WTC11 (cell line): ENCODE measurements at regions not wholly inside any gene's neighbourhood (a gene's known extent, or its start where the extent isn't known, plus 50 kb on each side); places are given as distances from the start of the nearest gene placed in this dataset.
"Not testable (repeated sequence)": the region's sequence is repeated elsewhere in the genome, so short reads cannot be mapped to it uniquely, and the experiment has no call there.

Experiments used
- ATAC-seq: fragments of 200-7000 bp; cut with Tn5 transposase; 2 replicates; pipeline ENCODE4 v1.10.0; 2021; ENCODE audit warnings: mild to moderate bottlenecking, moderate library complexity
- CTCF ChIA-PET: fragments of 300-600 bp; sonication (Branson Sonifier 250); formaldehyde crosslinking; loops from one replicate; lab custom pipeline; 2021; ENCODE audit warnings: antibody characterized with exemption; lab: Charles Lee
- POLR2A ChIA-PET: fragments of 350-600 bp; sonication (Branson Sonifier 250); formaldehyde crosslinking; loops from one replicate; lab custom pipeline; 2021; ENCODE audit warnings: antibody characterized with exemption; lab: Charles Lee
- DNase-seq: peaks from one replicate; pipeline ENCODE4 v3.0.0; 2021; ENCODE audit warnings: low spot score
- H3K27ac Mint-ChIP-seq: 2 replicates; pipeline ENCODE4 v1.8.0; 2021; ENCODE audit warnings: mixed read lengths
- H3K27me3 Mint-ChIP-seq: 2 replicates; pipeline ENCODE4 v1.8.0; 2021; ENCODE audit warnings: low read depth, mild to moderate bottlenecking, moderate library complexity, mixed read lengths
- H3K36me3 Mint-ChIP-seq: 2 replicates; pipeline ENCODE4 v1.8.0; 2021; ENCODE audit warnings: mixed read lengths
- H3K4me1 Mint-ChIP-seq: 2 replicates; pipeline ENCODE4 v1.8.0; 2022; ENCODE audit warnings: mixed read lengths
- H3K4me3 Mint-ChIP-seq: 2 replicates; pipeline ENCODE4 v1.8.0; 2021; ENCODE audit warnings: mild to moderate bottlenecking, moderate library complexity, mixed read lengths
- H3K9me3 Mint-ChIP-seq: 2 replicates; pipeline ENCODE4 v1.8.0; 2021; ENCODE audit warnings: mixed read lengths
- GABPB1 ChIP-seq: sonication (generic); formaldehyde crosslinking; IDR thresholded peaks from 2 replicates; pipeline ENCODE4 v1.8.1; 2023; ENCODE audit warnings: mild to moderate bottlenecking, missing genetic modification reagents
- JUN ChIP-seq: sonication (generic); formaldehyde crosslinking; IDR thresholded peaks from 2 replicates; pipeline ENCODE4 v1.8.0; 2023; ENCODE audit warnings: mild to moderate bottlenecking, missing genetic modification reagents
- NFYB ChIP-seq: sonication (generic); formaldehyde crosslinking; conservative IDR thresholded peaks from 2 replicates; pipeline ENCODE4 v1.8.0; 2022; ENCODE audit warnings: low read depth, missing genetic modification reagents
- OVOL2 ChIP-seq: fragments of 250-450 bp; sonication (Bioruptor Pico); IDR thresholded peaks from 2 replicates; pipeline ENCODE4 v1.9.0; 2021; ENCODE audit warnings: mild to moderate bottlenecking, borderline replicate concordance
- TEAD1 ChIP-seq: sonication (generic); formaldehyde crosslinking; IDR thresholded peaks from 2 replicates; pipeline ENCODE4 v1.8.0; 2022; ENCODE audit warnings: mild to moderate bottlenecking, missing genetic modification reagents
- TEAD4 ChIP-seq: sonication (generic); formaldehyde crosslinking; IDR thresholded peaks from 2 replicates; pipeline ENCODE4 v1.8.0; 2022; ENCODE audit warnings: mild to moderate bottlenecking, missing genetic modification reagents
- ZNF423 ChIP-seq: fragments of 250-450 bp; sonication (Bioruptor Pico); IDR thresholded peaks from 2 replicates; pipeline ENCODE4 v2.1.2; 2022; ENCODE audit warnings: mild to moderate bottlenecking, moderate library complexity
- TF ChIP-seq, protein P1 (sequence below): sonication (generic); formaldehyde crosslinking; IDR thresholded peaks from 2 replicates; pipeline ENCODE4 v1.8.1; 2022; ENCODE audit warnings: low read depth, mild to moderate bottlenecking, moderate library complexity, missing genetic modification reagents, borderline replicate concordance
- TF ChIP-seq, protein P2 (sequence below): sonication (generic); formaldehyde crosslinking; IDR thresholded peaks from 2 replicates; pipeline ENCODE4 v1.8.0; 2022; ENCODE audit warnings: mild to moderate bottlenecking, missing genetic modification reagents
- TF ChIP-seq, protein P3 (sequence below): sonication (generic); formaldehyde crosslinking; IDR thresholded peaks from 2 replicates; pipeline ENCODE4 v1.8.1; 2023; ENCODE audit warnings: mild to moderate bottlenecking, missing genetic modification reagents
- TF ChIP-seq, protein P4 (sequence below): sonication (generic); formaldehyde crosslinking; IDR thresholded peaks from 2 replicates; pipeline ENCODE4 v1.8.1; 2022; ENCODE audit warnings: missing genetic modification reagents, borderline replicate concordance
- TF ChIP-seq, protein P5 (sequence below): sonication (generic); formaldehyde crosslinking; IDR thresholded peaks from 2 replicates; pipeline ENCODE4 v1.8.1; 2023; ENCODE audit warnings: mild to moderate bottlenecking, missing genetic modification reagents, moderate library complexity
- TF ChIP-seq, protein P6 (sequence below): sonication (generic); formaldehyde crosslinking; IDR thresholded peaks from 2 replicates; pipeline ENCODE4 v1.8.0; 2023; ENCODE audit warnings: missing genetic modification reagents
- TF ChIP-seq, protein P7 (sequence below): sonication (generic); formaldehyde crosslinking; IDR thresholded peaks from 2 replicates; pipeline ENCODE4 v1.8.1; 2023; ENCODE audit warnings: mild to moderate bottlenecking, moderate library complexity, missing genetic modification reagents
- TF ChIP-seq, protein P8 (sequence below): sonication (generic); formaldehyde crosslinking; IDR thresholded peaks from 2 replicates; pipeline ENCODE4 v1.8.0; 2023; ENCODE audit warnings: missing genetic modification reagents, mild to moderate bottlenecking, borderline replicate concordance

DNA sequence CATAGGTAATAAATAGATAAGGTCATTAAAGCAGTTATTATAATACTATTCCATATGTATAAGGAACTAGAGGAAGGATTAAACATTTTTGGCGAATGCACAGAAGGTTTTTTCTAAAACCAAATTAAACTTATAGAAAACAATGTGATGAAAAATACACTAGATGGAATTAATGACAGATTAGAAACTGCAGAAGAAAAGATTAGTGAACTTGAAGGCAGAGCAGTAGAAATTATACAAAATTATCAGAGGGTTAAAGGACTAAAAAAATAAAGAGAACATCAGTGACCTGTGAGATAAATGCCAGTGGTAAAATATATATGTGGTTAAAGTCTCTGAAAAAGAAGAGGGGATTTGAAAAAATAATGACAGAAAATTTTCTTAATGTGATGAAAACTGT, 74.0 kb downstream of the IGLL5 start (continued):
- TF ChIP-seq, protein P1, sequence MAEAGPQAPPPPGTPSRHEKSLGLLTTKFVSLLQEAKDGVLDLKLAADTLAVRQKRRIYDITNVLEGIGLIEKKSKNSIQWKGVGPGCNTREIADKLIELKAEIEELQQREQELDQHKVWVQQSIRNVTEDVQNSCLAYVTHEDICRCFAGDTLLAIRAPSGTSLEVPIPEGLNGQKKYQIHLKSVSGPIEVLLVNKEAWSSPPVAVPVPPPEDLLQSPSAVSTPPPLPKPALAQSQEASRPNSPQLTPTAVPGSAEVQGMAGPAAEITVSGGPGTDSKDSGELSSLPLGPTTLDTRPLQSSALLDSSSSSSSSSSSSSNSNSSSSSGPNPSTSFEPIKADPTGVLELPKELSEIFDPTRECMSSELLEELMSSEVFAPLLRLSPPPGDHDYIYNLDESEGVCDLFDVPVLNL (CRISPR knock-in tag), result no peak

DNA sequence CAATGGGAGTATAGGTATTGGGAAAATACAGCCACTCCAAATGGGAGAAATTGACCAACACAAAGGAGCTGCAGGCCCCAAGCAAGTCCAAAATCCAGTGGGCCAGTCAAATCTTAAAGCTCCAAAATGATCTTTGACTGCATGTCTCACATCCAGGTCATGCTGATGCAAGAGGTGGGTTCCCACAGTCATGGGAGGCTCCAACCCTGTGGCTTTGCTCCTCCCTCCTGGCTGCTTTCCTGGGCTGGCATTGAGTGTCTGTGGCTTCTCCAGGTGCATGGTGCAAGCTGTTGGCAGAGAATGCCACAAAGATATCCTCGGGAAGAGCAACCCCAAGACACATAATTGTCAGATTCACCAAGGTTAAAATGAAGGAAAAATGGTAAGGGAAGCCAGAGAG, 80.8 kb downstream of the IGLL5 start:
- peaks cover 83% of the 10 kb centered on the region for H3K27me3 Mint-ChIP-seq
- H3K9me3 Mint-ChIP-seq, result peaks cover 22% of the 10 kb centered on the region
- DNase-seq (no peak), ATAC-seq (no peak)
- ChIA-PET CTCF (interaction anchor here (1.0 kb wide), 1 partner anchor 9 kb away, joined by 3 read pairs; no protein-coding TSS in a partner anchor), POLR2A (no interaction called here)
- H3K27ac Mint-ChIP-seq, result no peak overlapping the region
- no peaks in the 10 kb centered on the region for H3K4me1 Mint-ChIP-seq
- H3K36me3 Mint-ChIP-seq, result no peaks in the 10 kb centered on the region
- H3K4me3 Mint-ChIP-seq, result no peak overlapping the region
- no peak for TF ChIP-seq ZNF423
- TF ChIP-seq, all 79 proteins: peak for 0

DNA sequence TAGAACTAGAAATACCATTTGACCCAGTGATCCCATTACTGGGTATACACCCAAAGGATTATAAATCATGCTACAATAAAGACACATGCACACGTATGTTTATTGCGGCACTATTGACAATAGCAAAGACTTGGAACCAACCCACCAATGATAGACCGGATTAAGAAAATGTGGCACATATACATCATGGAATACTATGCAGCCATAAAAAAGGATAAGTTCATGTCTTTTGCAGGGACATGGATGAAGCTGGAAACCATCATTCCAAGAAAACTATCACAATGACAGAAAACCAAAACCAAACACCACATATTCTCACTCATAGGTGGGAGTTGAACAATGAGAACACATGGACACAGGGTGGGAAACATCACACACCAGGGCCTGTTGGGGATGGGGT, 85.0 kb downstream of the IGLL5 start:
- peaks cover 88% of the 10 kb centered on the region for H3K27me3 Mint-ChIP-seq
- POLR2A ChIA-PET, DNase-seq, H3K36me3 Mint-ChIP-seq, H3K4me1 Mint-ChIP-seq, ATAC-seq, H3K27ac Mint-ChIP-seq, H3K4me3 Mint-ChIP-seq: not testable (repeated sequence)
- peaks cover 19% of the 10 kb centered on the region for H3K9me3 Mint-ChIP-seq
- CTCF ChIA-PET, result interaction anchor here (0.6 to 2.7 kb wide), 3 partner anchors 13 to 29 kb away, joined by 3 to 17 read pairs (median 3); no protein-coding TSS in a partner anchor

DNA sequence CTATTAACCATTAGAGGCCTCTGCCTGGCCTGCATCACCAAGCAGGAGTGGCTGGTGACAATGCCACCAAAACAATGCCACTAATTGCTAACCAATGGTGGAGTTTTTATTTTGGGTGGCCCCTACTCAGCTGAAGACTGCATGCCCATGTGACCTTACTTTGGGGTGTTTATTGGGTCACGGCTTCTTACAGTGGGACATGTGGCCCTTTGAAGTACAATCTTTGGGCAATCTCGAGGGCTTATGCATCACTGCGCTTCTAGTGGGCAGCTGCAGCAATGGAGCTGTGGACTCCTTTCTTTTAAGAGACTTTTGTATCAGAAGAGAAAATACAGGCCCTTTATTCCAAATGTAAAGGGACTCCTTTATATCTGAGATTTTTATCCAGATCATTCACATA, 85.7 kb downstream of the IGLL5 start:
- CTCF ChIA-PET, result interaction anchor here (0.5 to 2.7 kb wide), 5 partner anchors 14 to 161 kb away, joined by 3 to 17 read pairs (median 3); no protein-coding TSS in a partner anchor
- no peak for DNase-seq
- no peak overlapping the region for H3K27ac Mint-ChIP-seq
- no peak for TF ChIP-seq OVOL2 (CRISPR knock-in tag)
- TF ChIP-seq, protein P2, sequence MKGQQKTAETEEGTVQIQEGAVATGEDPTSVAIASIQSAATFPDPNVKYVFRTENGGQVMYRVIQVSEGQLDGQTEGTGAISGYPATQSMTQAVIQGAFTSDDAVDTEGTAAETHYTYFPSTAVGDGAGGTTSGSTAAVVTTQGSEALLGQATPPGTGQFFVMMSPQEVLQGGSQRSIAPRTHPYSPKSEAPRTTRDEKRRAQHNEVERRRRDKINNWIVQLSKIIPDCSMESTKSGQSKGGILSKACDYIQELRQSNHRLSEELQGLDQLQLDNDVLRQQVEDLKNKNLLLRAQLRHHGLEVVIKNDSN (CRISPR knock-in tag), result no peak
- TF ChIP-seq TEAD1 (CRISPR knock-in tag), result no peak
- no peak for TF ChIP-seq JUN (CRISPR knock-in tag)
- TF ChIP-seq, protein P3, sequence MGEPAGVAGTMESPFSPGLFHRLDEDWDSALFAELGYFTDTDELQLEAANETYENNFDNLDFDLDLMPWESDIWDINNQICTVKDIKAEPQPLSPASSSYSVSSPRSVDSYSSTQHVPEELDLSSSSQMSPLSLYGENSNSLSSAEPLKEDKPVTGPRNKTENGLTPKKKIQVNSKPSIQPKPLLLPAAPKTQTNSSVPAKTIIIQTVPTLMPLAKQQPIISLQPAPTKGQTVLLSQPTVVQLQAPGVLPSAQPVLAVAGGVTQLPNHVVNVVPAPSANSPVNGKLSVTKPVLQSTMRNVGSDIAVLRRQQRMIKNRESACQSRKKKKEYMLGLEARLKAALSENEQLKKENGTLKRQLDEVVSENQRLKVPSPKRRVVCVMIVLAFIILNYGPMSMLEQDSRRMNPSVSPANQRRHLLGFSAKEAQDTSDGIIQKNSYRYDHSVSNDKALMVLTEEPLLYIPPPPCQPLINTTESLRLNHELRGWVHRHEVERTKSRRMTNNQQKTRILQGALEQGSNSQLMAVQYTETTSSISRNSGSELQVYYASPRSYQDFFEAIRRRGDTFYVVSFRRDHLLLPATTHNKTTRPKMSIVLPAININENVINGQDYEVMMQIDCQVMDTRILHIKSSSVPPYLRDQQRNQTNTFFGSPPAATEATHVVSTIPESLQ (CRISPR knock-in tag), result no peak
- TF ChIP-seq TEAD4, result no peak
- TF ChIP-seq NFYB (CRISPR knock-in tag), result no peak
- TF ChIP-seq, protein P4, sequence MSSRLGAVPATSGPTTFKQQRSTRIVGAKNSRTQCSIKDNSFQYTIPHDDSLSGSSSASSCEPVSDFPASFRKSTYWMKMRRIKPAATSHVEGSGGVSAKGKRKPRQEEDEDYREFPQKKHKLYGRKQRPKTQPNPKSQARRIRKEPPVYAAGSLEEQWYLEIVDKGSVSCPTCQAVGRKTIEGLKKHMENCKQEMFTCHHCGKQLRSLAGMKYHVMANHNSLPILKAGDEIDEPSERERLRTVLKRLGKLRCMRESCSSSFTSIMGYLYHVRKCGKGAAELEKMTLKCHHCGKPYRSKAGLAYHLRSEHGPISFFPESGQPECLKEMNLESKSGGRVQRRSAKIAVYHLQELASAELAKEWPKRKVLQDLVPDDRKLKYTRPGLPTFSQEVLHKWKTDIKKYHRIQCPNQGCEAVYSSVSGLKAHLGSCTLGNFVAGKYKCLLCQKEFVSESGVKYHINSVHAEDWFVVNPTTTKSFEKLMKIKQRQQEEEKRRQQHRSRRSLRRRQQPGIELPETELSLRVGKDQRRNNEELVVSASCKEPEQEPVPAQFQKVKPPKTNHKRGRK (CRISPR knock-in tag), result no peak
- TF ChIP-seq, protein P5, sequence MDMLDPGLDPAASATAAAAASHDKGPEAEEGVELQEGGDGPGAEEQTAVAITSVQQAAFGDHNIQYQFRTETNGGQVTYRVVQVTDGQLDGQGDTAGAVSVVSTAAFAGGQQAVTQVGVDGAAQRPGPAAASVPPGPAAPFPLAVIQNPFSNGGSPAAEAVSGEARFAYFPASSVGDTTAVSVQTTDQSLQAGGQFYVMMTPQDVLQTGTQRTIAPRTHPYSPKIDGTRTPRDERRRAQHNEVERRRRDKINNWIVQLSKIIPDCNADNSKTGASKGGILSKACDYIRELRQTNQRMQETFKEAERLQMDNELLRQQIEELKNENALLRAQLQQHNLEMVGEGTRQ, result no peak
- TF ChIP-seq, protein P6, sequence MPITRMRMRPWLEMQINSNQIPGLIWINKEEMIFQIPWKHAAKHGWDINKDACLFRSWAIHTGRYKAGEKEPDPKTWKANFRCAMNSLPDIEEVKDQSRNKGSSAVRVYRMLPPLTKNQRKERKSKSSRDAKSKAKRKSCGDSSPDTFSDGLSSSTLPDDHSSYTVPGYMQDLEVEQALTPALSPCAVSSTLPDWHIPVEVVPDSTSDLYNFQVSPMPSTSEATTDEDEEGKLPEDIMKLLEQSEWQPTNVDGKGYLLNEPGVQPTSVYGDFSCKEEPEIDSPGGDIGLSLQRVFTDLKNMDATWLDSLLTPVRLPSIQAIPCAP (CRISPR knock-in tag), result no peak
- TF ChIP-seq, protein P7, sequence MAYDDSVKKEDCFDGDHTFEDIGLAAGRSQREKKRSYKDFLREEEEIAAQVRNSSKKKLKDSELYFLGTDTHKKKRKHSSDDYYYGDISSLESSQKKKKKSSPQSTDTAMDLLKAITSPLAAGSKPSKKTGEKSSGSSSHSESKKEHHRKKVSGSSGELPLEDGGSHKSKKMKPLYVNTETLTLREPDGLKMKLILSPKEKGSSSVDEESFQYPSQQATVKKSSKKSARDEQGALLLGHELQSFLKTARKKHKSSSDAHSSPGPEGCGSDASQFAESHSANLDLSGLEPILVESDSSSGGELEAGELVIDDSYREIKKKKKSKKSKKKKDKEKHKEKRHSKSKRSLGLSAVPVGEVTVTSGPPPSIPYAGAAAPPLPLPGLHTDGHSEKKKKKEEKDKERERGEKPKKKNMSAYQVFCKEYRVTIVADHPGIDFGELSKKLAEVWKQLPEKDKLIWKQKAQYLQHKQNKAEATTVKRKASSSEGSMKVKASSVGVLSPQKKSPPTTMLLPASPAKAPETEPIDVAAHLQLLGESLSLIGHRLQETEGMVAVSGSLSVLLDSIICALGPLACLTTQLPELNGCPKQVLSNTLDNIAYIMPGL (CRISPR knock-in tag), result no peak
- no peak for TF ChIP-seq GABPB1
- TF ChIP-seq, protein P8, sequence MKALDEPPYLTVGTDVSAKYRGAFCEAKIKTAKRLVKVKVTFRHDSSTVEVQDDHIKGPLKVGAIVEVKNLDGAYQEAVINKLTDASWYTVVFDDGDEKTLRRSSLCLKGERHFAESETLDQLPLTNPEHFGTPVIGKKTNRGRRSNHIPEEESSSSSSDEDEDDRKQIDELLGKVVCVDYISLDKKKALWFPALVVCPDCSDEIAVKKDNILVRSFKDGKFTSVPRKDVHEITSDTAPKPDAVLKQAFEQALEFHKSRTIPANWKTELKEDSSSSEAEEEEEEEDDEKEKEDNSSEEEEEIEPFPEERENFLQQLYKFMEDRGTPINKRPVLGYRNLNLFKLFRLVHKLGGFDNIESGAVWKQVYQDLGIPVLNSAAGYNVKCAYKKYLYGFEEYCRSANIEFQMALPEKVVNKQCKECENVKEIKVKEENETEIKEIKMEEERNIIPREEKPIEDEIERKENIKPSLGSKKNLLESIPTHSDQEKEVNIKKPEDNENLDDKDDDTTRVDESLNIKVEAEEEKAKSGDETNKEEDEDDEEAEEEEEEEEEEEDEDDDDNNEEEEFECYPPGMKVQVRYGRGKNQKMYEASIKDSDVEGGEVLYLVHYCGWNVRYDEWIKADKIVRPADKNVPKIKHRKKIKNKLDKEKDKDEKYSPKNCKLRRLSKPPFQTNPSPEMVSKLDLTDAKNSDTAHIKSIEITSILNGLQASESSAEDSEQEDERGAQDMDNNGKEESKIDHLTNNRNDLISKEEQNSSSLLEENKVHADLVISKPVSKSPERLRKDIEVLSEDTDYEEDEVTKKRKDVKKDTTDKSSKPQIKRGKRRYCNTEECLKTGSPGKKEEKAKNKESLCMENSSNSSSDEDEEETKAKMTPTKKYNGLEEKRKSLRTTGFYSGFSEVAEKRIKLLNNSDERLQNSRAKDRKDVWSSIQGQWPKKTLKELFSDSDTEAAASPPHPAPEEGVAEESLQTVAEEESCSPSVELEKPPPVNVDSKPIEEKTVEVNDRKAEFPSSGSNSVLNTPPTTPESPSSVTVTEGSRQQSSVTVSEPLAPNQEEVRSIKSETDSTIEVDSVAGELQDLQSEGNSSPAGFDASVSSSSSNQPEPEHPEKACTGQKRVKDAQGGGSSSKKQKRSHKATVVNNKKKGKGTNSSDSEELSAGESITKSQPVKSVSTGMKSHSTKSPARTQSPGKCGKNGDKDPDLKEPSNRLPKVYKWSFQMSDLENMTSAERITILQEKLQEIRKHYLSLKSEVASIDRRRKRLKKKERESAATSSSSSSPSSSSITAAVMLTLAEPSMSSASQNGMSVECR (CRISPR knock-in tag), result no peak
- TF ChIP-seq, all 79 proteins: peak for 0
- Mint-ChIP-seq H3K4me3 (no peak overlapping the region), H3K4me1 (no peaks in the 10 kb centered on the region), H3K9me3 (peaks cover 26% of the 10 kb centered on the region), H3K36me3 (no peaks in the 10 kb centered on the region), H3K27me3 (peaks cover 84% of the 10 kb centered on the region)
- ATAC-seq, result no peak
- POLR2A ChIA-PET, result no interaction called here
